GM12864 (cell line): ENCODE measurements at regions not wholly inside any gene's neighbourhood (a gene's known extent, or its start where the extent isn't known, plus 50 kb on each side); places are given as distances from the start of the nearest gene placed in this dataset.
"Not testable (repeated sequence)": the region's sequence is repeated elsewhere in the genome, so short reads cannot be mapped to it uniquely, and the experiment has no call there.

Source experiments
- DNase-seq: peaks from one replicate; pipeline ENCODE4 v3.0.0-alpha.2; 2011; ENCODE audit warnings: low read depth
- H3K4me3 ChIP-seq: 2 replicates; pipeline ENCODE4 v1.5.1; 2011; ENCODE audit warnings: mild to moderate bottlenecking, low read depth, low read length, control low read depth
- TF ChIP-seq, protein P1 (sequence below): IDR thresholded peaks from 2 replicates; pipeline ENCODE4 v1.5.1; 2011; ENCODE audit warnings: low read depth, mild to moderate bottlenecking, moderate library complexity, low read length, control low read depth, inconsistent platforms; ENCODE audit errors: missing control alignments

GRCh38 chrX:26927419-26927818, 535.7 kb downstream of the PPP4R3C start:
- TF ChIP-seq, protein P1, sequence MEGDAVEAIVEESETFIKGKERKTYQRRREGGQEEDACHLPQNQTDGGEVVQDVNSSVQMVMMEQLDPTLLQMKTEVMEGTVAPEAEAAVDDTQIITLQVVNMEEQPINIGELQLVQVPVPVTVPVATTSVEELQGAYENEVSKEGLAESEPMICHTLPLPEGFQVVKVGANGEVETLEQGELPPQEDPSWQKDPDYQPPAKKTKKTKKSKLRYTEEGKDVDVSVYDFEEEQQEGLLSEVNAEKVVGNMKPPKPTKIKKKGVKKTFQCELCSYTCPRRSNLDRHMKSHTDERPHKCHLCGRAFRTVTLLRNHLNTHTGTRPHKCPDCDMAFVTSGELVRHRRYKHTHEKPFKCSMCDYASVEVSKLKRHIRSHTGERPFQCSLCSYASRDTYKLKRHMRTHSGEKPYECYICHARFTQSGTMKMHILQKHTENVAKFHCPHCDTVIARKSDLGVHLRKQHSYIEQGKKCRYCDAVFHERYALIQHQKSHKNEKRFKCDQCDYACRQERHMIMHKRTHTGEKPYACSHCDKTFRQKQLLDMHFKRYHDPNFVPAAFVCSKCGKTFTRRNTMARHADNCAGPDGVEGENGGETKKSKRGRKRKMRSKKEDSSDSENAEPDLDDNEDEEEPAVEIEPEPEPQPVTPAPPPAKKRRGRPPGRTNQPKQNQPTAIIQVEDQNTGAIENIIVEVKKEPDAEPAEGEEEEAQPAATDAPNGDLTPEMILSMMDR = no peak
- DNase-seq = no peak
- H3K4me3 ChIP-seq = no peak overlapping the region

DNA sequence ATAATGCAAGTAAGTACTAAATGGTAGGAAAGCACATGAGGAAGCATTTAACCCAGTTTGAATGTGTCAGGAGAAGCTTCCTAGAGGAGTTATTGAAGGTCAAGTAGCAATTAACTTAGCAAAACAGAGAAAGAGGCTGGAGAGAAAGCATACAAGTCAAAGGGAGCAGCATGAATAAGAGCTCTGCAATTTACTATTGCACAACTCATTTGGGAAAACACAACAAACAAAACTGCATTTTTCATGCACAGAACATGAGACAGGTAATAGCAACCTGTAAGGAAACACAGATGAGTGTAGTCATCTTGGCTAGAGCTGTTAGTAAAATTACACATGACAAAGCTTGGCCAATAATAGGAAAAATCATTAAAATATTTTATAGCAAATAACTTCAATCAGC, 538.1 kb downstream of the PPP4R3C start:
- no peak for DNase-seq
- TF ChIP-seq, protein P1 = no peak
- no peak overlapping the region for H3K4me3 ChIP-seq

DNA sequence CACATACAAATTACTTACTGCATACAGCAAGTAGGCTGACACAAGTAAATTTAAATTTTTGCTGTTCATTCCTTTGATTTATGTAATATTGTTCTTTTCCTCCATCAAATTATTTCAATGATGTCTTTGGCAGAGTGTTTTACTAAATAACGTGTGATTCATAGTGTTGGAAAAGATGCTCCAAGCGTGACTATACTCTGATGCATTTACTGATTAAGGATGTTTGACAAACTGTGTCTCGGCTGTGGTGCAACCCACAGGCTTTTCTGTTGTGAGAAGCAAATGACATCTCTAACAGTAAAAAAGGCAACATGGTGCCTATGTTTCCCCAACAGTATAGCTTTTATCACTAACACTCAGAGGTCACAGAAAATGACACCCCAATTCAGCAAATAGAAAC, 540.9 kb downstream of the PPP4R3C start:
- TF ChIP-seq, protein P1 = no peak
- no peak overlapping the region for H3K4me3 ChIP-seq
- DNase-seq = no peak

GRCh38 chrX:26918631-26919030, 544.5 kb downstream of the PPP4R3C start:
- H3K4me3 ChIP-seq = no peak overlapping the region
- no peak for DNase-seq
- TF ChIP-seq, protein P1 = peak; percentile 18

GRCh38 chrX:26916991-26917390, 546.1 kb downstream of the PPP4R3C start:
- TF ChIP-seq, protein P1 = no peak
- no peak overlapping the region for H3K4me3 ChIP-seq
- no peak for DNase-seq

- DNase-seq = no peak
- TF ChIP-seq, protein P1 = no peak
- no peak overlapping the region for H3K4me3 ChIP-seq
Measured at GRCh38 chrX:26915064-26915463, 548.1 kb downstream of the PPP4R3C start.

GRCh38 chrX:26914232-26914631, 548.9 kb downstream of the PPP4R3C start:
- TF ChIP-seq, protein P1 = no peak
- no peak for DNase-seq
- no peak overlapping the region for H3K4me3 ChIP-seq

DNA sequence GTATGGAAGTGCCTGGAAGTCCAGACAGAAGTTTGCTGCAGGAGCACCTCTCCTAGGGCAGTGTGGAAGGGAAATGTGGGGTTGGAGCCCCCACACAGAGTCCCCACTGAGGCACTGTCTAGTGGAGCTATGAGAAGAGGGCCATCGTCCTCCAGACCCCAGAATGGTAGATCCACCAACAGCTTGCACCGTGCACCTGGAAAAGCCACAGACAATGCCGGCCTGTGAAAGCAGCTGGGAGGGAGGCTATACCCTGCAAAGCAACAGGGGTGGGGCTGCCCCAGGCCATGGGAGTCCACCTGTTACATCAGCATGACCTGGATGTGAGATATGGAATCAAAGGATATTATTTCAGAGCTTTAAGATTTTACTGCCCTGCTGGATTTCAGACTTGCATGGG, 551.4 kb downstream of the PPP4R3C start:
- DNase-seq, H3K4me3 ChIP-seq: not testable (repeated sequence)
